Endothelial cell of umbilical vein (primary cell): ENCODE measurements at regions not wholly inside any gene's neighbourhood (a gene's known extent, or its start where the extent isn't known, plus 50 kb on each side); places are given as distances from the start of the nearest gene placed in this dataset.

Source experiments
- BruUV-seq: library from RNA; stranded (reverse); fragments of 400-500 nt; replicated peaks from 2 replicates; lab custom pipeline; 2021; lab: Mats Ljungman, UMichigan
- CTCF ChIA-PET: fragments of 300-600, 350-600 bp; sonication (Branson Sonifier 250); formaldehyde crosslinking; loops from one replicate; lab custom pipeline; 2021; ENCODE audit warnings: antibody characterized with exemption, inconsistent platforms; lab: Charles Lee
- POLR2A ChIA-PET: fragments of 300-600, 350-600 bp; sonication (Branson Sonifier 250); formaldehyde crosslinking; loops from one replicate; lab custom pipeline; 2021; ENCODE audit warnings: antibody characterized with exemption, inconsistent platforms; lab: Charles Lee
- DNase-seq: peaks from one replicate; pipeline ENCODE4 v3.0.0-alpha.2; 2011; ENCODE audit warnings: low read depth, low spot score
- FAIRE-seq: peaks from 2 replicates; lab custom pipeline; 2011; peaks lifted over from hg19 to GRCh38; lab: Jason Lieb, UNC
- H2AFZ ChIP-seq: 2 replicates; pipeline ENCODE4 v1.6.0; 2012; ENCODE audit warnings: low read depth, low read length, control low read depth, inconsistent platforms
- H3K27ac ChIP-seq: 2 replicates; pipeline ENCODE4 v1.5.1; 2011; ENCODE audit warnings: low read depth, mild to moderate bottlenecking, control low read depth, low read length, moderate library complexity; ENCODE audit not compliant: insufficient read depth
- H3K27me3 ChIP-seq, 2 experiments: 2 replicates each; pipeline versions ENCODE4 v1.6.0 to v1.6.1; 2011; ENCODE audit warnings: low read length in 2 of 2, mixed read lengths in 1 of 2; ENCODE audit not compliant: control insufficient read depth in 2 of 2, insufficient read depth in 2 of 2
- H3K36me3 ChIP-seq, 2 experiments: 2 replicates in 1 of 2; 3 replicates in 1 of 2; pipeline ENCODE4 v1.5.1; 2011; ENCODE audit warnings: low read length in 2 of 2, mild to moderate bottlenecking in 1 of 2, moderate library complexity in 1 of 2; ENCODE audit not compliant: control insufficient read depth in 2 of 2, insufficient read depth in 2 of 2; ENCODE audit errors: extremely low read depth in 1 of 2
- H3K4me1 ChIP-seq: 3 replicates; pipeline ENCODE4 v1.5.1; 2011; ENCODE audit warnings: mild to moderate bottlenecking, low read length; ENCODE audit not compliant: control insufficient read depth, insufficient read depth; ENCODE audit errors: extremely low read depth
- H3K4me2 ChIP-seq: 2 replicates; pipeline ENCODE4 v1.6.1; 2011; ENCODE audit warnings: low read length, control low read depth, mixed read lengths; ENCODE audit not compliant: insufficient read depth
- H3K4me3 ChIP-seq, 3 experiments: fragments of 200-600 bp in 1 of 3; sonication (generic), shearing (Covaris generic) in 1 of 3; replicated peaks in 1 of 3; 2 replicates each; pipeline ENCODE4 v1.5.1; 2011 to 2016; ENCODE audit warnings: control low read depth in 3 of 3, low read length in 3 of 3, mild to moderate bottlenecking in 2 of 3, inconsistent platforms in 1 of 3, low read depth in 1 of 3, moderate library complexity in 1 of 3; ENCODE audit not compliant: insufficient read depth in 1 of 3
- H3K79me2 ChIP-seq: 2 replicates; pipeline ENCODE4 v1.6.0; 2012; ENCODE audit warnings: low read length, inconsistent platforms; ENCODE audit not compliant: control insufficient read depth, insufficient read depth
- H3K9ac ChIP-seq: replicated peaks from 2 replicates; pipeline ENCODE3; 2011; ENCODE audit warnings: low read length, control low read depth; ENCODE audit not compliant: insufficient read depth; ENCODE audit errors: extremely low read depth
- H3K9me1 ChIP-seq: replicated peaks from 3 replicates; pipeline ENCODE4 v1.6.0; 2011; ENCODE audit warnings: mild to moderate bottlenecking, low read length; ENCODE audit not compliant: control insufficient read depth, insufficient read depth; ENCODE audit errors: extremely low read depth
- H3K9me3 ChIP-seq: replicated peaks from 2 replicates; pipeline ENCODE4 v1.5.1; 2012; ENCODE audit warnings: low read length, inconsistent platforms; ENCODE audit not compliant: control insufficient read depth, insufficient read depth
- H4K20me1 ChIP-seq: replicated peaks from 2 replicates; pipeline ENCODE3; 2011; ENCODE audit warnings: mild to moderate bottlenecking, low read length; ENCODE audit not compliant: control insufficient read depth, insufficient read depth; ENCODE audit errors: extremely low read depth
- EZH2 ChIP-seq: IDR thresholded peaks from 2 replicates; pipeline ENCODE4 v1.6.1; 2012; ENCODE audit warnings: borderline replicate concordance, low read depth, mild to moderate bottlenecking, moderate library complexity, low read length, inconsistent platforms; ENCODE audit not compliant: severe bottlenecking
- FOS ChIP-seq: IDR thresholded peaks from 2 replicates; pipeline ENCODE4 v1.6.1; 2011; ENCODE audit warnings: mild to moderate bottlenecking, low read length, moderate library complexity, borderline replicate concordance; ENCODE audit not compliant: insufficient read depth
- GATA2 ChIP-seq: IDR thresholded peaks from 2 replicates; pipeline ENCODE4 v1.7.0; 2011; ENCODE audit warnings: low read depth, mild to moderate bottlenecking, moderate library complexity, mixed read lengths, low read length; ENCODE audit not compliant: insufficient read length, insufficient read depth
- JUN ChIP-seq: IDR thresholded peaks from 2 replicates; pipeline ENCODE4 v1.6.1; 2011; ENCODE audit warnings: borderline replicate concordance, low read depth; ENCODE audit not compliant: insufficient read length, insufficient read depth
- MAX ChIP-seq: IDR thresholded peaks from 2 replicates; pipeline ENCODE4 v1.6.1; 2011; ENCODE audit not compliant: insufficient read depth, insufficient read length
- MYC ChIP-seq: IDR thresholded peaks from one replicate; pipeline ENCODE4 v1.6.1; 2011; ENCODE audit warnings: mild to moderate bottlenecking, low read depth, low read length
- POLR2A ChIP-seq: IDR thresholded peaks from 2 replicates; pipeline ENCODE4 v1.6.1; 2012; ENCODE audit warnings: low read depth, mild to moderate bottlenecking, control low read depth, low read length
- POLR2AphosphoS5 ChIP-seq: IDR thresholded peaks from 2 replicates; pipeline ENCODE4 v1.6.1; 2012; ENCODE audit warnings: low read depth, mild to moderate bottlenecking, control low read depth, low read length, moderate library complexity; ENCODE audit not compliant: insufficient read depth
- dilution Hi-C: fragments of 300-500 bp; cut with MboI; formaldehyde crosslinking; loops from one replicate; pipeline ENCODE4 v1.15.0; 2019; ENCODE audit warnings: low sequenced_read_pairs; ENCODE audit not compliant: extremely low pct_ligation_motif_present
- intact Hi-C: fragments of 100-400 bp; cut with micrococcal nuclease; formaldehyde crosslinking; loops from one replicate; pipeline ENCODE4 v1.10.0; 2022
- TF ChIP-seq, protein P1 (sequence below), 2 donors: IDR thresholded peaks; 1 replicate in 1 of 2; 2 replicates in 1 of 2; pipeline ENCODE4 v1.5.1; 2011; ENCODE audit warnings: low read length in 2 of 2, mild to moderate bottlenecking in 2 of 2, moderate library complexity in 2 of 2, control low read depth in 1 of 2, inconsistent platforms in 1 of 2, low read depth in 1 of 2; ENCODE audit not compliant: insufficient read depth in 1 of 2; ENCODE audit errors: extremely low read depth in 1 of 2

- FAIRE-seq, result no peak
- no TSS peak for BruUV-seq
- ChIA-PET CTCF (no interaction called here), POLR2A (no interaction called here)
- H3K27ac ChIP-seq, result no peak overlapping the region
- no peak for DNase-seq
- H4K20me1 ChIP-seq, result no peaks in the 10 kb centered on the region
- intact Hi-C loops (no loop called here), dilution Hi-C loops (no loop called here)
- H3K36me3 ChIP-seq, result no peaks in the 10 kb centered on the region
- H3K4me1 ChIP-seq, result no peaks in the 10 kb centered on the region
- H3K27me3 ChIP-seq, result no peaks in the 10 kb centered on the region
- no peak overlapping the region for H2AFZ ChIP-seq
- H3K9ac ChIP-seq, result no peak overlapping the region
- no peaks in the 10 kb centered on the region for H3K79me2 ChIP-seq
- no peaks in the 10 kb centered on the region for H3K9me1 ChIP-seq
- TF ChIP-seq MYC (no peak), POLR2A (no peak), EZH2 (no peak), POLR2AphosphoS5 (no peak), FOS (no peak), MAX (no peak), GATA2 (no peak)
- no peak overlapping the region for H3K4me3 ChIP-seq
- H3K9me3 ChIP-seq, result no peaks in the 10 kb centered on the region
- H3K4me2 ChIP-seq, result no peak overlapping the region
Observed at GRCh38 chr7:124295289-124295688, 262.4 kb upstream of the TMEM229A start.

GRCh38 chr7:124284937-124285336 is 252.1 kb upstream of the TMEM229A start:
- Histone ChIP-seq H3K27me3 (no peaks in the 10 kb centered on the region), H3K4me2 (no peak overlapping the region), H3K9me3 (no peaks in the 10 kb centered on the region), H3K4me3 (no peak overlapping the region), H3K79me2 (no peaks in the 10 kb centered on the region), H3K4me1 (no peaks in the 10 kb centered on the region), H3K9ac (no peak overlapping the region), H2AFZ (no peak overlapping the region), H3K9me1 (no peaks in the 10 kb centered on the region), H4K20me1 (no peaks in the 10 kb centered on the region), H3K36me3 (no peaks in the 10 kb centered on the region), H3K27ac (no peak overlapping the region)
- ChIA-PET CTCF (no interaction called here), POLR2A (no interaction called here)
- DNase-seq, result no peak
- FAIRE-seq, result no peak
- TF ChIP-seq MYC, result no peak
- no peak for TF ChIP-seq GATA2
- no peak for TF ChIP-seq EZH2
- no peak for TF ChIP-seq POLR2A
- no peak for TF ChIP-seq FOS
- TF ChIP-seq JUN, result no peak
- no peak for TF ChIP-seq POLR2AphosphoS5
- no peak for TF ChIP-seq MAX
- TF ChIP-seq, protein P1, sequence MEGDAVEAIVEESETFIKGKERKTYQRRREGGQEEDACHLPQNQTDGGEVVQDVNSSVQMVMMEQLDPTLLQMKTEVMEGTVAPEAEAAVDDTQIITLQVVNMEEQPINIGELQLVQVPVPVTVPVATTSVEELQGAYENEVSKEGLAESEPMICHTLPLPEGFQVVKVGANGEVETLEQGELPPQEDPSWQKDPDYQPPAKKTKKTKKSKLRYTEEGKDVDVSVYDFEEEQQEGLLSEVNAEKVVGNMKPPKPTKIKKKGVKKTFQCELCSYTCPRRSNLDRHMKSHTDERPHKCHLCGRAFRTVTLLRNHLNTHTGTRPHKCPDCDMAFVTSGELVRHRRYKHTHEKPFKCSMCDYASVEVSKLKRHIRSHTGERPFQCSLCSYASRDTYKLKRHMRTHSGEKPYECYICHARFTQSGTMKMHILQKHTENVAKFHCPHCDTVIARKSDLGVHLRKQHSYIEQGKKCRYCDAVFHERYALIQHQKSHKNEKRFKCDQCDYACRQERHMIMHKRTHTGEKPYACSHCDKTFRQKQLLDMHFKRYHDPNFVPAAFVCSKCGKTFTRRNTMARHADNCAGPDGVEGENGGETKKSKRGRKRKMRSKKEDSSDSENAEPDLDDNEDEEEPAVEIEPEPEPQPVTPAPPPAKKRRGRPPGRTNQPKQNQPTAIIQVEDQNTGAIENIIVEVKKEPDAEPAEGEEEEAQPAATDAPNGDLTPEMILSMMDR (IDR thresholded peaks at IDR 0.05; ENCODE audit: extremely low read depth in 1 of 2, insufficient read depth in 1 of 2, low read depth in 1 of 2, low read length in 2 of 2), result no peak
- intact Hi-C loops (no loop called here), dilution Hi-C loops (no loop called here)
- BruUV-seq, result no TSS peak
